ENCODE measurements at regions not wholly inside any gene's neighbourhood (a gene's known extent, or its start where the extent isn't known, plus 50 kb on each side); places are given as distances from the start of the nearest gene placed in this dataset.

GRCh38 chrX:16487620-16488385 lies 162.2 kb upstream of the S100G start:
- no peaks in the 10 kb centered on the region for H3K36me3 Mint-ChIP-seq (ENCODE audit: unreplicated experiment)
- peaks cover 4% of the 10 kb centered on the region for H3K9me3 Mint-ChIP-seq (ENCODE audit: unreplicated experiment)
- no peak for DNase-seq (ENCODE audit: extremely low spot score, unreplicated experiment)
- peaks cover 25% of the 10 kb centered on the region for H3K4me1 Mint-ChIP-seq (ENCODE audit: unreplicated experiment)
- H3K27me3 Mint-ChIP-seq (ENCODE audit: unreplicated experiment) = no peaks in the 10 kb centered on the region
- TF ChIP-seq, protein P1, sequence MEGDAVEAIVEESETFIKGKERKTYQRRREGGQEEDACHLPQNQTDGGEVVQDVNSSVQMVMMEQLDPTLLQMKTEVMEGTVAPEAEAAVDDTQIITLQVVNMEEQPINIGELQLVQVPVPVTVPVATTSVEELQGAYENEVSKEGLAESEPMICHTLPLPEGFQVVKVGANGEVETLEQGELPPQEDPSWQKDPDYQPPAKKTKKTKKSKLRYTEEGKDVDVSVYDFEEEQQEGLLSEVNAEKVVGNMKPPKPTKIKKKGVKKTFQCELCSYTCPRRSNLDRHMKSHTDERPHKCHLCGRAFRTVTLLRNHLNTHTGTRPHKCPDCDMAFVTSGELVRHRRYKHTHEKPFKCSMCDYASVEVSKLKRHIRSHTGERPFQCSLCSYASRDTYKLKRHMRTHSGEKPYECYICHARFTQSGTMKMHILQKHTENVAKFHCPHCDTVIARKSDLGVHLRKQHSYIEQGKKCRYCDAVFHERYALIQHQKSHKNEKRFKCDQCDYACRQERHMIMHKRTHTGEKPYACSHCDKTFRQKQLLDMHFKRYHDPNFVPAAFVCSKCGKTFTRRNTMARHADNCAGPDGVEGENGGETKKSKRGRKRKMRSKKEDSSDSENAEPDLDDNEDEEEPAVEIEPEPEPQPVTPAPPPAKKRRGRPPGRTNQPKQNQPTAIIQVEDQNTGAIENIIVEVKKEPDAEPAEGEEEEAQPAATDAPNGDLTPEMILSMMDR (IDR thresholded peaks at IDR 0.05) = no peak
- H3K4me3 Mint-ChIP-seq (ENCODE audit: unreplicated experiment) = no peak overlapping the region
- no peak overlapping the region for H3K27ac Mint-ChIP-seq (ENCODE audit: unreplicated experiment)

DNA sequence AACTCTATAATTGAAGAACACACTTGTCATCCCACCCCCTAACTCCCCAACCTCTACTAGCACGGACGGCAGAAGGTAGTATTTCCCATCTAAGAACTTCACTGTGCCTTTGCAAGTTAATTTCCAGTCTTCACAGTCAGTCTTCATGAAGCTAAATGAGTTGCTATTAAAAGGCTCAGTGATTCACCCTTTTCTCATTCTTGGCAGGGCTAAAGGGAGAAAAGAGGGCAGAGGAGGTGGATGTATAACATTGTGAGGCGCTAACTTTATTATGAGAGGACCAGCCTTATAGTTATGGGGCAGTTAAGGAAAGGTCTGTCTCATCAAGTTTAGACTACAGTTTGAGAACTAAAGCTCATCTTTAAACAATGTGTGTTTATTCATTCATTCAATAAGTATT lies 161.0 kb upstream of the S100G start:
- Mint-ChIP-seq H3K4me3 (ENCODE audit: unreplicated experiment) (no peak overlapping the region), H3K27ac (ENCODE audit: unreplicated experiment) (no peak overlapping the region)
- DNase-seq (ENCODE audit: extremely low spot score, unreplicated experiment) = no peak

DNA sequence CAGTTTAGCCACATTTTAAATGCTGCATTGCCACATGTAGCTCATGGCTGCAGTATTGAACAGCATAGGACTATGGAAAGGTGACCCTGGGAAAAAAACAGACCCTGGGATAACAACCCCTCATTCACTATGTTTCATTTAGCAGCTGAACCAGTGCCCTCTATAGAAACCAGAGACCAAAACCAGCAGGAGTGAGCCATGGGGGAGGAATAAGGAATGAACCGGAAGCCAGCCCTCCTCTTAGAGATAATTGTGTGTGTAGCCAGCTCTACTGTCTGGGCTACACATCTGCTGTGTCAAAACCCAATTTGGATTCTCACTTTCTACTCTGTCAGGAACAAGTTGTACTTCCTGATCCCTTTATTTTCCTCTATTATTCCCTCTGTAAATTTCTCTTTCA lies 158.5 kb upstream of the S100G start:
- Mint-ChIP-seq H3K9me3 (ENCODE audit: unreplicated experiment) (peaks cover 4% of the 10 kb centered on the region), H3K4me3 (ENCODE audit: unreplicated experiment) (no peak overlapping the region), H3K4me1 (ENCODE audit: unreplicated experiment) (peaks cover 12% of the 10 kb centered on the region), H3K36me3 (ENCODE audit: unreplicated experiment) (no peaks in the 10 kb centered on the region), H3K27me3 (ENCODE audit: unreplicated experiment) (no peaks in the 10 kb centered on the region), H3K27ac (ENCODE audit: unreplicated experiment) (peak overlapping the region; percentile 19)
- TF ChIP-seq, protein P1 (IDR thresholded peaks at IDR 0.05) = no peak
- DNase-seq (ENCODE audit: extremely low spot score, unreplicated experiment) = no peak

More for the DNA sequence above, 161.0 kb upstream of the S100G start:
- Mint-ChIP-seq H3K4me1 (ENCODE audit: unreplicated experiment) (peaks cover 23% of the 10 kb centered on the region), H3K9me3 (ENCODE audit: unreplicated experiment) (peaks cover 7% of the 10 kb centered on the region), H3K27me3 (ENCODE audit: unreplicated experiment) (no peaks in the 10 kb centered on the region), H3K36me3 (ENCODE audit: unreplicated experiment) (no peaks in the 10 kb centered on the region)
- TF ChIP-seq, protein P1 (IDR thresholded peaks at IDR 0.05) = no peak

GRCh38 chrX:16496175-16496574 lies 153.8 kb upstream of the S100G start:
- no peak for DNase-seq (ENCODE audit: extremely low spot score, unreplicated experiment)
- Mint-ChIP-seq H3K36me3 (ENCODE audit: unreplicated experiment) (no peaks in the 10 kb centered on the region), H3K9me3 (ENCODE audit: unreplicated experiment) (peaks cover 8% of the 10 kb centered on the region), H3K27me3 (ENCODE audit: unreplicated experiment) (no peaks in the 10 kb centered on the region), H3K4me3 (ENCODE audit: unreplicated experiment) (no peak overlapping the region), H3K27ac (ENCODE audit: unreplicated experiment) (no peak overlapping the region), H3K4me1 (ENCODE audit: unreplicated experiment) (peaks cover 9% of the 10 kb centered on the region)
- TF ChIP-seq, protein P1 (IDR thresholded peaks at IDR 0.05) = no peak

DNA sequence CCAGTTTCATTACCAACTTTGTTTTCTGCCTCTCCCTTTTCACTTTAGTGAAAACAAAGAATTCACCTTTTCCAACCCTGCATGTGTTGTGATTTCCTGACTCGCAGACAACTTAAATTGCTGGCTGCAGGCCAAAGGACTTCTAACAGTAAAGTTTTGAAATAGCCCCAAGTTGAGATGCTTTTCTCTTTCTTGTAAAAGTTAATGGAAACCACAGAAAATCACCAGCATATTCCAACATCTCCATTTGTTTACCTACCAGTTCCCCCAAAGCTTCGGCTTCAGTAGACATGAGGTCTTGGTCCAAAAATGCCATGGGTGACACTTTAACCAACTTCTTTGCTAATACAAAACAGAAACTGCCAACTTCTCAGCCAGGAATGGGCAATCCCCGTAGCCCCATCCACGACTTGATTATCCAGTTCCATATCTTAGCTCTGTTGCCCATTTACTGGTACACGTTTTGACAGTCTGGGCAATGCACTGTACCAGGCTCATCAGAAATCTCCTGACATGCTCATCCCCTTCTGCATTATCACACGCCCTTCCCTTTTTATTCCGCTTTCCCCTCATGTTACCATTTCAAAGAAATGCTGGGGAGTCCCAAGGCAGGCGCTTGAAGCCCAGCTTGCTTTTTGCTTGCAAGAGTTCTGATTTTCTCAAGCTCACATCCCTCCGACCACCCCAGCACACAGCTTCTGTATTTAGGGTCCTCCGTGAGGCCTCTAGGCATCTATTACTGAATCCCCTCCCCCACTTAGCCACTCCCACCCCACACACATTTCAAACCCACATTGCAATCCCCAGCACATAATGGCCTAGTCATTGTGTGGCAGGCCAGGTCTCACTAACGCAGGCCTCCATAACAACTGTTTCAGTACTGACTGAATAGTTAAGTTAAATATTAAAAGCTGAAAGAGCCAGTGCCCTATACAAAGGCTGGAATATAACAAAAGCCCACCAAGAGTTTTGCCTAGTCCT lies 137.9 kb upstream of the S100G start:
- no peaks in the 10 kb centered on the region for H3K36me3 Mint-ChIP-seq (ENCODE audit: unreplicated experiment)
- peak overlapping the region; percentile 15 for H3K27ac Mint-ChIP-seq (ENCODE audit: unreplicated experiment)
- no peak overlapping the region for H3K4me3 Mint-ChIP-seq (ENCODE audit: unreplicated experiment)
- H3K4me1 Mint-ChIP-seq (ENCODE audit: unreplicated experiment) = peaks cover 16% of the 10 kb centered on the region
- H3K27me3 Mint-ChIP-seq (ENCODE audit: unreplicated experiment) = no peaks in the 10 kb centered on the region
- no peak for DNase-seq (ENCODE audit: extremely low spot score, unreplicated experiment)
- no peaks in the 10 kb centered on the region for H3K9me3 Mint-ChIP-seq (ENCODE audit: unreplicated experiment)
- TF ChIP-seq, protein P1 (IDR thresholded peaks at IDR 0.05) = no peak

All from osteocyte (in vitro differentiated cells).